SJSA1 (cell line): ENCODE measurements at regions not wholly inside any gene's neighbourhood (a gene's known extent, or its start where the extent isn't known, plus 50 kb on each side); places are given as distances from the start of the nearest gene placed in this dataset.
A peak's percentile ranks its signal among the peaks of the same experiment; 100 is the strongest.

Experiments
- DNase-seq, 2 experiments: peaks; one replicate each; pipeline ENCODE4 v3.0.0-alpha.2; 2015 to 2020; ENCODE audit warnings: low spot score in 2 of 2, low read depth in 1 of 2
- H3K27ac ChIP-seq: fragments of 250-450 bp; sonication (Bioruptor Pico); 2 replicates; pipeline ENCODE4 v1.5.1; 2020; ENCODE audit warnings: mild to moderate bottlenecking, moderate library complexity
- H3K27me3 ChIP-seq: fragments of 250-450 bp; sonication (Bioruptor Pico); replicated peaks from 2 replicates; pipeline ENCODE4 v1.5.1; 2020; ENCODE audit warnings: mild to moderate bottlenecking, moderate library complexity
- H3K36me3 ChIP-seq: fragments of 250-450 bp; sonication (Bioruptor Pico); 2 replicates; pipeline ENCODE4 v1.5.1; 2020; ENCODE audit warnings: mild to moderate bottlenecking
- H3K4me1 ChIP-seq: fragments of 250-450 bp; sonication (Bioruptor Pico); replicated peaks from 2 replicates; pipeline ENCODE4 v1.6.1; 2021; ENCODE audit warnings: mild to moderate bottlenecking
- H3K4me3 ChIP-seq: fragments of 250-450 bp; sonication (Bioruptor Pico); 2 replicates; pipeline ENCODE4 v1.5.1; 2020; ENCODE audit warnings: mild to moderate bottlenecking
- H3K9me3 ChIP-seq: fragments of 250-450 bp; sonication (Bioruptor Pico); replicated peaks from 2 replicates; pipeline ENCODE4 v1.5.1; 2020; ENCODE audit warnings: mild to moderate bottlenecking

DNA sequence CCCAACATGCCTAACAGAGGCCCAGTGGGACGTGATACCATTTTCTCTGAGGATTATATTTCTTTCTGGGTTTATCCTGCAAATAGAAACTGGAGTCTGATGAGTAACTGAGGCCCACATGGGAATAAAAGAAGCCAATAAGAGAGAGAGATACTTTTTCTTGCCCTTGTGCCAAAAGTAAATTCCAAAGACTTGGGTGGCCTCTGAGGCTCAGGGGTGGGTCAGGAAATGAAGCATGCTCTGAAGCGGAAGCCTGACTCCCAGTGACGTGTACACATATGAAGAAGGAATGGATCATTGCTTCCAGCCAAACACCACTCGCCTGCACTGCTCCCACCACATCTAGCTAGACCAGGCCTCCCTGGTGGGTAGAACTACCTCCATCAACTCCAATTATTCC lies 273.6 kb upstream of the NCKAP5 start:
- Histone ChIP-seq H3K36me3 (no peaks in the 10 kb centered on the region), H3K27ac (peak overlapping the region; percentile 88), H3K4me1 (peaks cover 47% of the 10 kb centered on the region), H3K9me3 (no peaks in the 10 kb centered on the region), H3K27me3 (no peaks in the 10 kb centered on the region), H3K4me3 (no peak overlapping the region)
- DNase-seq, result peak; percentile 92 to 96

DNA sequence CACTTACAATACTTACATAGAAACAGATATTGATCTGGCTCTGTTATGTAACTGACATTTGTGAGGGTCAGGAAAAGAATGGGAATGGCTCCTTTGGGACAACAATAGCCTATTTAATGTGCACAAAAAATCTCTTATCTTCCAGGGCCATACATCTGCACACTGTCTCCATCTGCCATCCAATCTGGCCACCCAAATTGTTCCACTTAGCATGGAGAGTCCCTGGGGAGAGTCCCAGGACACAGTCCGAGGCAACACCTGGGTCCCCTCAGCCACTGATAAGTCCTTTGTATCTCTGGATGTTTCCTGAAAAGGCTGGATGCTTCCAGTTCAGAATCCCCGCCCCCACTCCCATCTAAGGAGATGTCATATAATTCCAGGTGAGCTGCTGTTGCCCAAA lies 274.2 kb upstream of the NCKAP5 start:
- no peak overlapping the region for H3K4me3 ChIP-seq
- H3K27ac ChIP-seq, result peak overlapping the region; percentile 88
- H3K4me1 ChIP-seq, result peaks cover 45% of the 10 kb centered on the region
- no peaks in the 10 kb centered on the region for H3K9me3 ChIP-seq
- no peak for DNase-seq
- no peaks in the 10 kb centered on the region for H3K36me3 ChIP-seq
- H3K27me3 ChIP-seq, result no peaks in the 10 kb centered on the region

DNA sequence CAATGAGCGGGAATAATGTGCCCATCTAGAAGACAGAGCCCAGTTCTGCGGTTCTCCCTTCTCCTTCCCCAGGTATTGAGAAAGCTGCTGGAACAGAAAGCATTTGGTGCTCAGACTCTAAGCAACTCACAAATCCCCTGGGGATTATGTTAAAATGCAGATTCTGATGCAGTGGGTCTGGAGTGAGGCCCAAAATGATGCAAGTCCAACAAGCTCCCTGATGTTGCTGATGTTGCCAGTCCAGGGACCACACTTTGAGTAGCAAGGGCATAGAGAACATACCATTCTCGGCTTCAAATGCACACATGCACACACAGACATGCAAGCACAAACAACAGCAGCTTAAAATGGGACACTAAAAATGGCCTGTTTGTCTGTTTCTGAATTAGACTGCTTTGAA lies 274.8 kb upstream of the NCKAP5 start:
- Histone ChIP-seq H3K4me1 (peaks cover 39% of the 10 kb centered on the region), H3K27me3 (no peaks in the 10 kb centered on the region), H3K4me3 (no peak overlapping the region), H3K36me3 (no peaks in the 10 kb centered on the region), H3K27ac (peak overlapping the region; percentile 88), H3K9me3 (no peaks in the 10 kb centered on the region)
- peak in 1 of 2 experiments; percentile 16 for DNase-seq

DNA sequence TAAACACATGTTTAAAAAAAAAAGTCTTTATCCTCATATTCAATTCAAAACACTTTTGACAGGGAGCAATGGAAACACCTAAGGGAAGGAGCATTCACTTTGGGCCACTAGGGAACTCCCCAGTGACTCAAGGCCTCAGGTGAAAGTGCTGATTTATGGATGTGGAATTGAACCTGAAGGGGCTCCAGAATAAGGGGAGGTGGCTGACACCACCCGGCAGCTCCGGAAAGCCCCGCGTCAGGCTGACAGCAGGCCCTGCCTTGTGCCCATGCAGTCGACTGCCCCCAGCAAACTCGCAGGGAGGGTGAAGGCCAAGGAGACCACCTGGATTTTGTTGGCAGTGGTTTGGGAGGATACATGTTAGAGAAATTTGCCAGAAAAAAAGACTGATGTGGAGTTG lies 275.3 kb upstream of the NCKAP5 start:
- DNase-seq, result peak in 1 of 2 experiments; percentile 21
- H3K27ac ChIP-seq, result peak overlapping the region; percentile 88

DNA sequence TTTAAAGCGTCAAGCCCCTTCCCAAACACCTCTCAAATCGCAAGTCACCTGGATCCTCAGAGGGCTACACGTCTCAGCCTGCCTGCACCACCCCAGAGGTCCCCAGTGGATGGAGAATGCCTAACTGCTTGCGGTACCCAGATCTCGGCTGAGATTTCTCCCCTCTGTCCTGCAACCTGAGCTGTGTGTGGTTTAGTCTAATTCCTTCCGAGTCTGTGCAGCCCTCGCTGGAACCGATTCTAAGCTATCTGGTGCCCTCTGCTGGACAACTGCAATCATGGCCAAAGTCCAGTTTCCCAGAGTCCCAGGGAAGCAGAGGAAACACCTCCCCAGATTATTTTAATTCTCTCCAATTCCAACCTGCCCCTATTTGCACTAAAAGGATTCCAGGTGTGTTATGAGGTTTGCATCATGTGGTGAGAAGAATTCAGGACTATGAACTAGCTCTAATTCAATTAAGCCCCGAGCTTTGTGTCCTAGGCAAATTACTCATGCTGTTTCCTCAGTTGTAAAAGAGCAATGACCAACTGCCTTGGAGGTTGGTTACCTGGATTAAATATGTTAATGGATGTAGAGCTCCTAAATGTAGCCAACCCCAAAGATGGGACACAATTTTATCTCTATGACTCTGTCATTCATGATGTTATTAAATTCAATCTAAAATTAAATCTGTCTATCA lies 276.1 kb upstream of the NCKAP5 start:
- H3K27ac ChIP-seq, result no peak overlapping the region
- H3K36me3 ChIP-seq, result no peaks in the 10 kb centered on the region

More for the DNA sequence above, 275.3 kb upstream of the NCKAP5 start:
- Histone ChIP-seq H3K36me3 (no peaks in the 10 kb centered on the region), H3K4me3 (no peak overlapping the region), H3K27me3 (no peaks in the 10 kb centered on the region), H3K4me1 (peaks cover 39% of the 10 kb centered on the region), H3K9me3 (no peaks in the 10 kb centered on the region)

DNA sequence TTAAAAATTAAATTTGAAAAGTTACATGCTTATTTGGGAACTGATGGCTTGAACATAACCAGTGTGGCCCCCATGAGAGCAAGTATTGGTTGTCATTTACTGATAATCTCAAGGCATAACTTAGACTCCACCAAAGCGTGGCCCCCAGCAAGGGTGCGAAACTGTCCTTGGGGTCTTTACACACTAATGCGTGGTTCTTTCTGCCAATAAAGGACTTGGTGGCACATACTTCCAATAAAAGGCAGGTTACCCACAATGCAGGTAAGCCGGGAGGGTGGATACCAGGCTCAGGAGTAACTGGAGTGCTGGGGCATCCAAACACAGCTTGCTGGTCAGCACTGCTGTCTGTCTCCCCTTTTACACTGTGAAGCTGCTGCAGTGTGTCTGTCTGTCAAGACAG lies 278.2 kb upstream of the NCKAP5 start:
- Histone ChIP-seq H3K27me3 (no peaks in the 10 kb centered on the region), H3K4me1 (peaks cover 31% of the 10 kb centered on the region), H3K27ac (no peak overlapping the region), H3K4me3 (no peak overlapping the region), H3K36me3 (no peaks in the 10 kb centered on the region), H3K9me3 (no peaks in the 10 kb centered on the region)
- DNase-seq, result no peak

More for the DNA sequence above, 276.1 kb upstream of the NCKAP5 start:
- DNase-seq, result peak; percentile 72 to 76
- no peaks in the 10 kb centered on the region for H3K9me3 ChIP-seq
- H3K27me3 ChIP-seq, result no peaks in the 10 kb centered on the region
- H3K4me1 ChIP-seq, result peaks cover 39% of the 10 kb centered on the region
- H3K4me3 ChIP-seq, result no peak overlapping the region

DNA sequence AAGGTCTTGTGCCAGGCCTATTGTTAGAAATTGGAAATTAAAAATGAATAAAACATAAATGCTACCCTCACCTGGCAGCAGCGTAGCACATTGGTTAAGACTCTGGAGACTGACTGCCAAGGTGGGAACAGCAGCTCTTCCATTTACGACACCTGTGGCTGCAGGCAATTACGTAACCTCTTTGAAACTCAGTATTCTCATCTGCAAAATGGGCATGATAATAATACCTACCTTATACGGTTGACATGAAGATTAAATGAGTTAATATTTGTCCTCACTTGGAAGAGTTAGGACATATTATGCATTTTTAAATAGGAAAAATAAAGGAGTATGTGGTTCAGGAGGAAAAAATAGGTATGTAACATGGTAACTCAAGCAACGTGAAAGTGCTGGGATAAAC lies 279.3 kb upstream of the NCKAP5 start:
- DNase-seq, result no peak
- no peaks in the 10 kb centered on the region for H3K36me3 ChIP-seq
- H3K9me3 ChIP-seq, result no peaks in the 10 kb centered on the region; the same call in 1 of the 2 replicates
- H3K27me3 ChIP-seq, result no peaks in the 10 kb centered on the region
- H3K4me1 ChIP-seq, result peaks cover 20% of the 10 kb centered on the region
- H3K27ac ChIP-seq, result no peak overlapping the region
- no peak overlapping the region for H3K4me3 ChIP-seq

DNA sequence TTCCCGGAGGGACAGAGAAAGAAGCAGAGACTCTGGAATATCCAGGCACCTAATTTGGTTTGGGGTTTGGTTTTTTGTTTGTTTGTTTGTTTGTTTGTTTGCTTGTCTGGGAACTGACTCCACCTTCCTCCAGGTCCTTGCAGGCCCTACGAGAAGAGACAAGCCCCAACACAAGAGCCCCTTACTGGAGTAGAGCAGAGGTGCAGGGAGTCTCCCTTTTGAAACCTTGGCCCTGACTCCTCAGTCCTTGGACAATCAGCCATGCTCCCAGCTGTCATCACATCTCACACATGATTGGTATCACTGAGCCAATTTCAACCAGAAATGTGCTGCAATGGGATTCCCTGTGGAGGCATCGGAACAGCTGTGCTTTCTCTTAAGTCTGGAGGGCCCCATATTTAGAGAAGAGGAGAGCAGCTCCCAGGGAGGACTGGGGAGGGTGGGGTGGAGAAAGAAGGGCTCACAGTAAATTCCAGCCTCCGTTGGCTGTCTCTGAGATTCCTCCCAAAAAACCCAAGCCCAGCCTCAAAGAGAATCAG lies 279.9 kb upstream of the NCKAP5 start:
- Histone ChIP-seq H3K4me3 (no peak overlapping the region), H3K27ac (no peak overlapping the region), H3K36me3 (no peaks in the 10 kb centered on the region), H3K4me1 (peaks cover 14% of the 10 kb centered on the region), H3K27me3 (no peaks in the 10 kb centered on the region), H3K9me3 (no peaks in the 10 kb centered on the region; the same call in 1 of the 2 replicates)
- DNase-seq, result no peak

DNA sequence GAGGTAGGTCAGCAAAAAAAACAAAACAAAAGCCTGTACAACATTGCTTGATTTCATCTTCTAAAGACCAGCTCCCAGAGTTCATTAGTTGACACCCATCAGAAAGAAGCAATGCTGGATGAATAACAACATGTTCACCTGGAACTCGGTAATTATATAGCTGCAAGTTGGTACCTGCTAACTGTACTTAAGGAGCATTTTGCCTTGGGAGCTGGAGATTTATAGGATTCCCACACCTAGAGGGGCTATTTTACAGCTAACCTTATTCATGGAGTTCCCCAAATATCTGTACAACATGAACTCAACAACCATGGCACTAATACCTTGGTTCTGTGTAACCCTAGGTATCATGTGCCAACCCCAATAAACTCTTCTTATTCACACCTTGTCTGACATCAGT lies 281.1 kb upstream of the NCKAP5 start:
- Histone ChIP-seq H3K4me3 (no peak overlapping the region), H3K4me1 (0 out of 2 replicates have a peak, but pooled peaks cover 3% of the 10 kb centered on the region), H3K9me3 (no peaks in the 10 kb centered on the region; the same call in 1 of the 2 replicates), H3K27ac (no peak overlapping the region), H3K36me3 (no peaks in the 10 kb centered on the region), H3K27me3 (no peaks in the 10 kb centered on the region)
- DNase-seq, result no peak

DNA sequence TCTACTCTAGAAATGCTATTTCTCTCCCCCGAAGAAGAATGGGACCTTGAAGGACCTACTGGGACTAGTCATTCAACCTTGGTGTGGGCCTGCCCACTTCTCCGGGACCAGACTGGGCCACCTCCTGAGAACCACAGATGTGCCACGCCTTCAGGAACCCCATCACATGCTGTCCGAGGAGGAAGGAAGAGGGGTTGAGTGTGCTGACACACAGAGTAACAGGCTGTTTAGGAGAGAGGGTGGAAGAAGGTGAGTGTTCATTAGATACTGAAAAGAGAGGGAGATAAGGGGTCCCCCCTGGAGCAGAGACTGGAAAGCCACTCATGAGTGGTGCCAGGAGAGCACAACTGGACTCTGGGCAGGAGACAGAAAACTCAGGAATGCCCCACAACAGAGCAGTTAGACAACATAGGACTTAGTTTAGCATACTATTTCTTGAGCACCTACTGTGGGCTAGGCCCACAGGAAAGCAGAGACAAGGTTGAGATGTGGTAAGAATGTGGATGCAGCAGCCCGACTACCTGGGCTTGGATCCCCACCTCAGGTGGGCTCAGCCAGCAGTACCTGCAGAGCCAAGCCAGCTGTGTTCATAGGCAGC lies 286.4 kb upstream of the NCKAP5 start:
- Histone ChIP-seq H3K9me3 (no peaks in the 10 kb centered on the region; the same call in 1 of the 2 replicates), H3K4me1 (no peaks in the 10 kb centered on the region), H3K27me3 (no peaks in the 10 kb centered on the region), H3K27ac (no peak overlapping the region), H3K4me3 (no peak overlapping the region), H3K36me3 (no peaks in the 10 kb centered on the region)
- DNase-seq, result no peak

DNA sequence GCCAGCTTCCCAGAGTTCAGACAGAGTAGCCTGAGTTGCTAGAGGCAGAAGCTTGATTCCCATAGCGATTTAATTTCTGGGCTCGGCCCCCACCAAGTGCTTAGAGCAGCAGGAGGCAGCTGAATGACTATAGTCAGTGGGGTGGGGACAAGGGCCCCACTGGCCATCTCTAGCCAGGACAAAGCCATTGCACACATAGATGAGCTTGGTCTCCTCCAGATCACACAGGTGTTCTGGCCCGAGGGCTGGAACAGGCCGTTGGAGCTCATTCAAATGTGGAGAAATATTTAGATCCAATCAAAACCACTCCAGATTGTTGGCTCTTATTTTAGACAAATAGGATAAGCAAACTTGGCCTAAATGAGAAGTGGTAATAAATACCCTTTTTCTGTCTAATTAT lies 287.3 kb upstream of the NCKAP5 start:
- Histone ChIP-seq H3K9me3 (no peaks in the 10 kb centered on the region; the same call in 1 of the 2 replicates), H3K4me3 (no peak overlapping the region), H3K27ac (no peak overlapping the region), H3K36me3 (no peaks in the 10 kb centered on the region), H3K4me1 (no peaks in the 10 kb centered on the region), H3K27me3 (no peaks in the 10 kb centered on the region)
- DNase-seq, result no peak

DNA sequence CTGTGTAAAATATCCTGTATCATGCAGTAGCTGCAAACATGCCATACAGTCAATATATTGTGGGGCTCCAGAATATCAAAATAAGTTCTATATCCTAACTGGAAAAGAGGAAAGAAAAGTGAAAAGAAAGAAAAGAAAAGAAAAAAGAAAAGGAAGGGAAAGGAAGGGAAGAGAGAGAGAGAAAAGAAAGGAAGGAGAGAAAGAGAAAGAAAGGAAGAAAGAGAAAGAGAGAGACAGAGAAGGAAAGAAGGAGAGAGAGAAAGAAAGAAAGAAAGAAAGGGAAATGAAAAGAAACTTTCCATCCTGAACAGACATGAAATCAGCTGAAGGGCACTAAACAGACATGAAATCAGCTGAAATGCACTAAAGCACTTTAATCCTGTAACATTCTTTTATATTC lies 288.4 kb upstream of the NCKAP5 start:
- Histone ChIP-seq H3K36me3 (no peaks in the 10 kb centered on the region), H3K27me3 (no peaks in the 10 kb centered on the region), H3K9me3 (no peaks in the 10 kb centered on the region; the same call in 1 of the 2 replicates), H3K27ac (no peak overlapping the region), H3K4me1 (no peaks in the 10 kb centered on the region), H3K4me3 (no peak overlapping the region)
- DNase-seq, result no peak

DNA sequence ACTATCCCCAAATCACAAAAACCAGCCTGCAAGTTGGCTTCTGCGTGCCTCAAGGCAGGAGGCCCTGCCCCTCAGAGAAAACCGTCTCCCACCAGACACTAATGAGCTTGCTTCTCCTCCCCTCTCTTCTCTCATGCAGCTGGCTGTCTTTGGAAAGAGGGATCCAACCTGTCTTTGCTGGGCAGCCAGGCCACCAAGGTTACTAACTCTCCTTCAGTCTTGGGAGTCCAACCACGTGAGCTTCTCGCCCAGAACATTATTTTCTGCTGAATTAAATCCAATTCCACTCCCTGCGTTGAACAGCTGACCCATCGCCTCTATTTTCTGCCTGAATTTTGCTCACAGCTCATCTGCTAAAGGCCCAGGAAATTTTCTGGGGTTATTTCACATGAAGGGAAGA lies 291.3 kb upstream of the NCKAP5 start:
- no peak overlapping the region for H3K27ac ChIP-seq
- no peaks in the 10 kb centered on the region for H3K36me3 ChIP-seq
- H3K27me3 ChIP-seq, result no peaks in the 10 kb centered on the region
- H3K4me3 ChIP-seq, result no peak overlapping the region
- peak in 1 of 2 experiments; percentile 10 for DNase-seq
- H3K4me1 ChIP-seq, result no peaks in the 10 kb centered on the region
- H3K9me3 ChIP-seq, result no peaks in the 10 kb centered on the region

DNA sequence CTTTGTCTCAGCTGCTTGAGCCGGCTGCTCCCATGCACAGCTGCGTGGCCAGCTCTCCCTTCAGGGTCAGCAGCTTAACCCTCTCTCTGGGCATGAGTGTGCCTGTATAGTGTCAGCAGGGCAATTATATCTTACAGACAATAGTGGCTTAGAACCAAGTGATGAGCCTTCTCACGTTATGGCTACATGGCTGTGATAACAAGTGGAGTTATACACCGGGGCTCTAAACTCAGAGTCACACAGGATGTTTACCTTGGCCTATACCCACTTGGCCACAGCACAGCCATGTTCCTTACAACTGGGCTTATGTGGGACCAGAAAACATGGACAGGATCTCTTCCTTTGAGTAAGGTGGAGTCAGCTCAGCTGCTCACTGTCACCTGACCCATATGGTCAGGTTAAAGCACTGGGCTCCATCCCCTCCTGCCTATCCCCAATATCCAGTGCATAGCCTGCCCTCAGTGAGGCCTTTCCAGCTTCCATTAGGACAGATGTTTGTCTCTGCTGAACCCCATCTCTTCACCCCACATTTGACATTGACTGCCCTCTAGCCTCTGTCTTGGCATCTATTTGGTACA lies 294.2 kb upstream of the NCKAP5 start:
- Histone ChIP-seq H3K27ac (no peak overlapping the region), H3K27me3 (0 out of 2 replicates have a peak, but pooled peaks cover 4% of the 10 kb centered on the region), H3K4me1 (no peaks in the 10 kb centered on the region), H3K9me3 (no peaks in the 10 kb centered on the region), H3K4me3 (no peak overlapping the region), H3K36me3 (no peaks in the 10 kb centered on the region)
- peak in 1 of 2 experiments; percentile 11 for DNase-seq
